ENCODE measurements at regions not wholly inside any gene's neighbourhood (a gene's known extent, or its start where the extent isn't known, plus 50 kb on each side); places are given as distances from the start of the nearest gene placed in this dataset.

GRCh38 chr7:86629-87028, 105.7 kb upstream of the FAM20C start:
- TF ChIP-seq, protein P1, sequence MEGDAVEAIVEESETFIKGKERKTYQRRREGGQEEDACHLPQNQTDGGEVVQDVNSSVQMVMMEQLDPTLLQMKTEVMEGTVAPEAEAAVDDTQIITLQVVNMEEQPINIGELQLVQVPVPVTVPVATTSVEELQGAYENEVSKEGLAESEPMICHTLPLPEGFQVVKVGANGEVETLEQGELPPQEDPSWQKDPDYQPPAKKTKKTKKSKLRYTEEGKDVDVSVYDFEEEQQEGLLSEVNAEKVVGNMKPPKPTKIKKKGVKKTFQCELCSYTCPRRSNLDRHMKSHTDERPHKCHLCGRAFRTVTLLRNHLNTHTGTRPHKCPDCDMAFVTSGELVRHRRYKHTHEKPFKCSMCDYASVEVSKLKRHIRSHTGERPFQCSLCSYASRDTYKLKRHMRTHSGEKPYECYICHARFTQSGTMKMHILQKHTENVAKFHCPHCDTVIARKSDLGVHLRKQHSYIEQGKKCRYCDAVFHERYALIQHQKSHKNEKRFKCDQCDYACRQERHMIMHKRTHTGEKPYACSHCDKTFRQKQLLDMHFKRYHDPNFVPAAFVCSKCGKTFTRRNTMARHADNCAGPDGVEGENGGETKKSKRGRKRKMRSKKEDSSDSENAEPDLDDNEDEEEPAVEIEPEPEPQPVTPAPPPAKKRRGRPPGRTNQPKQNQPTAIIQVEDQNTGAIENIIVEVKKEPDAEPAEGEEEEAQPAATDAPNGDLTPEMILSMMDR (IDR thresholded peaks at IDR 0.05) = no peak
- intact Hi-C loops (cut with DNase I) = no loop called here
- H3K4me1 ChIP-seq = peaks cover 18% of the 10 kb centered on the region
- no peak overlapping the region for H3K4me3 ChIP-seq
- no peaks in the 10 kb centered on the region for H3K9me3 ChIP-seq
- no peak overlapping the region for H3K27ac ChIP-seq
- ATAC-seq (no peak), DNase-seq (no peak)
- WGBS, 3 donors = 68 to 76% (median 72%) methylated on average over 7 of the region's 7 CpGs
- no peaks in the 10 kb centered on the region for H3K36me3 ChIP-seq (ENCODE audit: insufficient read depth in 1 of 2, low read depth in 1 of 2)
- no peaks in the 10 kb centered on the region for H3K27me3 ChIP-seq (ENCODE audit: insufficient read depth in 3 of 3, low read length in 2 of 3)

DNA sequence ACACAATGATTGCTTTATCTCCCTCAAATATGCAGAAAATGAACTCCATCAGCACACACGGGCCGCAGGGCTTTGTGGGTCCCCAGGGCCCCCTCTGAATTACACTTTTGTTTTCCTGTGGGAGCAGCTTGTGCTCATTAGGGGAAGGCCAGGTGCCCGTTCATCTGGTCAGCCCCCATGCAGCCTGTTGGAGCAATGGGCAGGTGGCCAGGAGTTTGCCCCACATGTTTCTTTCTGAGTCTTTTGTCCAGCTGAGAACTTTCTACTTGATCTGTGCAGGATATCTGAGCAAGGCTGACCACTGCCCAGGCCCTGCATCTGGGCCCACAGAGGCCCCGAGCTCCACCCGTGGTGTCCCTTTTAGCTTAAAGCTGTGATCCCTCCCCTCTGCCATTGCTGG, 105.3 kb upstream of the FAM20C start:
- ATAC-seq = no peak
- H3K27me3 ChIP-seq (ENCODE audit: insufficient read depth in 3 of 3, low read length in 2 of 3) = no peaks in the 10 kb centered on the region
- intact Hi-C loops (cut with DNase I) = no loop called here
- no peak for DNase-seq
- H3K4me3 ChIP-seq = no peak overlapping the region
- H3K36me3 ChIP-seq (ENCODE audit: insufficient read depth in 1 of 2, low read depth in 1 of 2) = no peaks in the 10 kb centered on the region
- no peak overlapping the region for H3K27ac ChIP-seq
- H3K9me3 ChIP-seq = no peaks in the 10 kb centered on the region
- TF ChIP-seq, protein P1 (IDR thresholded peaks at IDR 0.05) = no peak
- 56 to 81% (median 62%) methylated on average over 5 of the region's 5 CpGs for WGBS, 3 donors
- peaks cover 18% of the 10 kb centered on the region for H3K4me1 ChIP-seq

DNA sequence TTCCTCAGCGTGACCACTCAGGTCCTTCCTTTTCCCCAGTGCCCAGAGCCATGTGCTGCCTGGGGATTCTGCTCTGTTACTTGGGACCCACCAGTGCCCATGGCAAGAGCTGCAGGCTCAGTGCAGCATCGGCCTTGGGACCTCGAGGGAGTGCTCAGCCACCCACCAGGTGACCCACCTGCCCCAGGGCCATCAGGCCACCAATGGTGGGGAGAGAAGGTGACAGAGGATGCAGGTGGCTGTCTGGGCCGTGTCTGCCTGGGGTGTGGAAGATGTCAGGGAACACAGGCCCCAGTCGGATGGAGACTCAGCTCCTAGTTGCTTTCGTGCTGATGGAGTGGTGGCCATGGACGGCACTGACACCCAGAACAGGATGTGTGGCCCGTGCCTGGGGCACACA, 104.7 kb upstream of the FAM20C start:
- DNase-seq (no peak), ATAC-seq (no peak)
- H3K9me3 ChIP-seq = no peaks in the 10 kb centered on the region
- TF ChIP-seq, protein P1 (IDR thresholded peaks at IDR 0.05) = no peak
- intact Hi-C loops (cut with DNase I) = no loop called here
- no peaks in the 10 kb centered on the region for H3K36me3 ChIP-seq (ENCODE audit: insufficient read depth in 1 of 2, low read depth in 1 of 2)
- no peak overlapping the region for H3K4me3 ChIP-seq
- WGBS, 3 donors = 90 to 97% (median 91%) methylated on average over 7 to 8 of the region's 8 CpGs
- peaks cover 18% of the 10 kb centered on the region for H3K4me1 ChIP-seq
- no peaks in the 10 kb centered on the region for H3K27me3 ChIP-seq (ENCODE audit: insufficient read depth in 3 of 3, low read length in 2 of 3)
- H3K27ac ChIP-seq = no peak overlapping the region

DNA sequence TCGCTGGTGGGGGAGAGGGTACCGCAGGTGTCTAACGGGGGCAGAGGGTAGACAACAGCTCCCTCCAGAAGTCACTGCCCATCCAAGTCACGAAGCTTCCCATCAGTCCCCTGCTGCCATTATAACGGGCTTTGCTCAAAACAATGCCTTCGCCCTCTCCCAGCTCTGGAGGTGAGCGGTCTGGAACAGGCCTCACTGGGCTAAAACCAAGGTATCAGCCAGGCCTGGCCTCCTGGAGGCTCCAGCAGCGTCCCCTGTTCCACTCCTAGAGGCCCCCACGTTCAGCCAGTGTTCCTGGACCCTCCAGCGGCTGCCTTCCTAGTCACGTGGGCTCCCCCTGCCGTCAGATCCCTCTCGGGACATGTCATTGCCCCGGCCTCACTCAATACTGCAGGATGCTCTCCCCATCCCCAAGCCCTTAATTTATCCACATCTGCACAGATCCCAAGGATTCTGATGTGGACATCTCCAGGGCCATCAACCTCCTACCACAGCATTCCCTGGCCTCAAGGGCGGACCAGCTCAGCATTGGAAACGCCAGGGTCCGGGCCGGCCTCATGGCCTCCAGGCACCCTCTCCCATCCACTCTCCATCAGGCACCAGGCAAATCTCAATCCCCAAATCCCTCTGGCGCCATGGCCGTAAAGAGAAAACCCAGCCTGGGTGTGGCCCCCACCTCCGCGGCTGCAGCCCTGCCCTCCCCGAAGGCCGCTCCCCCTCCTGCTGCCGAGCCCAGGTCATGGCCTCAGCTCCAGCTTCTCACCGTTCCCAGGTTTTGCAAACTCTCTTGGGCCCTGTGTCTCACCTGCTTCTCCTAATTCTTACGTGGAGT, 104.1 kb upstream of the FAM20C start:
- intact Hi-C loops (cut with DNase I) = no loop called here
- no peaks in the 10 kb centered on the region for H3K36me3 ChIP-seq (ENCODE audit: insufficient read depth in 1 of 2, low read depth in 1 of 2)
- H3K9me3 ChIP-seq = no peaks in the 10 kb centered on the region
- H3K4me3 ChIP-seq = no peak overlapping the region
- no peak for DNase-seq
- no peaks in the 10 kb centered on the region for H3K27me3 ChIP-seq (ENCODE audit: insufficient read depth in 3 of 3, low read length in 2 of 3)
- WGBS, 3 donors = 87 to 90% (median 89%) methylated on average over 27 of the region's 27 CpGs
- TF ChIP-seq, protein P1 (IDR thresholded peaks at IDR 0.05) = no peak
- peaks cover 18% of the 10 kb centered on the region for H3K4me1 ChIP-seq
- H3K27ac ChIP-seq = no peak overlapping the region
- no peak for ATAC-seq

DNA sequence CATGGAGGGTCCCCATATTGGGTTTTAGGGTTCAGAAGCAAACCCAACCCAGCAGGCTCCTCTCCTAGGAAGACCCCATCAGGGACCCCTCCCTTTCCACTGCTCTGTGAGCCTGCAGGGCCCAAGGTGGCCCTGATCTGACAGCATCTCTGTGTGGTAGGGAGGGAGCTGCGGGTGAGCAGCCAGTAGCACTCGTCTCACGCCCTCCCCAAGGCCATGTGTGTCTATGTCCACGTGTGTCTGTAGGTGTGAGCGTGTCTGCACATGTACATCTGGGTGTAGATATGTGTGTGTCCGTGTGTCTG, 103.5 kb upstream of the FAM20C start:
- ATAC-seq = no peak
- H3K4me3 ChIP-seq = no peak overlapping the region
- TF ChIP-seq, protein P1 (IDR thresholded peaks at IDR 0.05) = no peak

More for the DNA sequence above, 103.5 kb upstream of the FAM20C start:
- Histone ChIP-seq H3K27ac (no peak overlapping the region), H3K4me1 (peaks cover 18% of the 10 kb centered on the region), H3K9me3 (no peaks in the 10 kb centered on the region), H3K27me3 (ENCODE audit: insufficient read depth in 3 of 3, low read length in 2 of 3) (no peaks in the 10 kb centered on the region), H3K36me3 (ENCODE audit: insufficient read depth in 1 of 2, low read depth in 1 of 2) (no peaks in the 10 kb centered on the region)
- no peak for DNase-seq
- intact Hi-C loops (cut with DNase I) = no loop called here
- WGBS, 3 donors = 86 to 88% (median 87%) methylated on average over 6 of the region's 6 CpGs
